HG03442 (cell line): ENCODE measurements at regions not wholly inside any gene's neighbourhood (a gene's known extent, or its start where the extent isn't known, plus 50 kb on each side); places are given as distances from the start of the nearest gene placed in this dataset.
A peak's percentile ranks its signal among the peaks of the same experiment; 100 is the strongest.

Source experiments
- ATAC-seq: cut with Tn5 transposase; IDR thresholded peaks from one replicate; pipeline ENCODE4 v1.9.1; 2021; ENCODE audit warnings: mild to moderate bottlenecking, moderate library complexity; ENCODE audit not compliant: unreplicated experiment

- ATAC-seq = no peak
These were observed 53.7 kb downstream of the RPS12 start for GRCh38 chr6:132868057-132868456.

GRCh38 chr6:132872923-132873322 lies 58.6 kb downstream of the RPS12 start:
- ATAC-seq = peak; percentile 100

GRCh38 chr6:132877003-132877402 lies 62.6 kb downstream of the RPS12 start:
- ATAC-seq = no peak

- no peak for ATAC-seq
These were observed 72.8 kb downstream of the RPS12 start for GRCh38 chr6:132887204-132887603.

GRCh38 chr6:132888701-132889100 lies 74.3 kb downstream of the RPS12 start:
- ATAC-seq = no peak

- ATAC-seq = no peak
These were observed 78.8 kb downstream of the RPS12 start for GRCh38 chr6:132892929-132893771.

- ATAC-seq = no peak
These were observed 79.6 kb downstream of the RPS12 start for GRCh38 chr6:132893772-132894490.

GRCh38 chr6:132898376-132898775 lies 84.0 kb downstream of the RPS12 start:
- no peak for ATAC-seq

- ATAC-seq = no peak
These were observed 86.5 kb downstream of the RPS12 start for GRCh38 chr6:132900849-132901248.

GRCh38 chr6:132902901-132903300 lies 88.5 kb downstream of the RPS12 start:
- ATAC-seq = no peak

- no peak for ATAC-seq
These were observed 92.9 kb downstream of the RPS12 start for GRCh38 chr6:132907231-132907630.

GRCh38 chr6:132907914-132908313 lies 93.5 kb downstream of the RPS12 start:
- ATAC-seq = no peak

GRCh38 chr6:132909742-132910141 lies 95.4 kb downstream of the RPS12 start:
- ATAC-seq = no peak

- ATAC-seq = no peak
These were observed 96.4 kb downstream of the RPS12 start for GRCh38 chr6:132910759-132911158.

GRCh38 chr6:132919045-132919860 lies 104.9 kb downstream of the RPS12 start:
- ATAC-seq = no peak

- ATAC-seq = no peak
These were observed 113.3 kb downstream of the RPS12 start for GRCh38 chr6:132927713-132928112.

GRCh38 chr6:132929141-132929540 lies 114.8 kb downstream of the RPS12 start:
- no peak for ATAC-seq

GRCh38 chr6:132931313-132931712 lies 116.9 kb downstream of the RPS12 start:
- no peak for ATAC-seq

- no peak for ATAC-seq
These were observed 117.7 kb downstream of the RPS12 start for GRCh38 chr6:132931936-132932514.

- no peak for ATAC-seq
These were observed 118.2 kb downstream of the RPS12 start for GRCh38 chr6:132932588-132932987.

- ATAC-seq = no peak
These were observed 118.7 kb downstream of the RPS12 start for GRCh38 chr6:132933090-132933489.
